ENCODE measurements at regions not wholly inside any gene's neighbourhood (a gene's known extent, or its start where the extent isn't known, plus 50 kb on each side); places are given as distances from the start of the nearest gene placed in this dataset.
A peak's percentile ranks its signal among the peaks of the same experiment; 100 is the strongest.

DNA sequence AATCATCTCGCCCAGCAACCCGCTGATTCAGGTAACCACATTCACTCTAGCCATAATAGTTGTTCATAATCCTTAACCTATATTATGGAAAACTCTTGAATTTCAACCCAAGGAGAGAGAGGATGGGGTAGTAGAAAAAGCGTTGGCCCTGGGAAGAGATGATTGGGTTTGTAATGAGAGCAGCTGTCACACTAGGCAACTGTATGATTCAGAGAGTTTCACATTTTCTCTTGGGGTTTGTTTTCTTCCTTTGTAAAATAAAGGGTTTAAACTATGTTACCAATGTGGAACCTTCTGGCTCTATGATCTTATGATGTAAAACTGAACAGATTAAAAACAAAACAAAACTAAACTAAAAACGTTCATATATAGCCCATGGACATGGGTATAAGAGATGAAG is 705.2 kb upstream of the IGFBP3 start:
- ATAC-seq (no peak), DNase-seq (no peak)
- no peaks in the 10 kb centered on the region for H3K9me3 ChIP-seq
- no peaks in the 10 kb centered on the region for H3K27me3 ChIP-seq
- no peak overlapping the region for H3K27ac ChIP-seq
- intact Hi-C loops (cut with DNase I), result no loop called here
- no peaks in the 10 kb centered on the region for H3K4me1 ChIP-seq
- no peak overlapping the region for H3K4me3 ChIP-seq
- WGBS, 2 donors, result 88 to 89% methylated on average over 4 of the region's 4 CpGs
- no peaks in the 10 kb centered on the region for H3K36me3 ChIP-seq
- TF ChIP-seq, protein P1, sequence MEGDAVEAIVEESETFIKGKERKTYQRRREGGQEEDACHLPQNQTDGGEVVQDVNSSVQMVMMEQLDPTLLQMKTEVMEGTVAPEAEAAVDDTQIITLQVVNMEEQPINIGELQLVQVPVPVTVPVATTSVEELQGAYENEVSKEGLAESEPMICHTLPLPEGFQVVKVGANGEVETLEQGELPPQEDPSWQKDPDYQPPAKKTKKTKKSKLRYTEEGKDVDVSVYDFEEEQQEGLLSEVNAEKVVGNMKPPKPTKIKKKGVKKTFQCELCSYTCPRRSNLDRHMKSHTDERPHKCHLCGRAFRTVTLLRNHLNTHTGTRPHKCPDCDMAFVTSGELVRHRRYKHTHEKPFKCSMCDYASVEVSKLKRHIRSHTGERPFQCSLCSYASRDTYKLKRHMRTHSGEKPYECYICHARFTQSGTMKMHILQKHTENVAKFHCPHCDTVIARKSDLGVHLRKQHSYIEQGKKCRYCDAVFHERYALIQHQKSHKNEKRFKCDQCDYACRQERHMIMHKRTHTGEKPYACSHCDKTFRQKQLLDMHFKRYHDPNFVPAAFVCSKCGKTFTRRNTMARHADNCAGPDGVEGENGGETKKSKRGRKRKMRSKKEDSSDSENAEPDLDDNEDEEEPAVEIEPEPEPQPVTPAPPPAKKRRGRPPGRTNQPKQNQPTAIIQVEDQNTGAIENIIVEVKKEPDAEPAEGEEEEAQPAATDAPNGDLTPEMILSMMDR (IDR thresholded peaks at IDR 0.05), result no peak

DNA sequence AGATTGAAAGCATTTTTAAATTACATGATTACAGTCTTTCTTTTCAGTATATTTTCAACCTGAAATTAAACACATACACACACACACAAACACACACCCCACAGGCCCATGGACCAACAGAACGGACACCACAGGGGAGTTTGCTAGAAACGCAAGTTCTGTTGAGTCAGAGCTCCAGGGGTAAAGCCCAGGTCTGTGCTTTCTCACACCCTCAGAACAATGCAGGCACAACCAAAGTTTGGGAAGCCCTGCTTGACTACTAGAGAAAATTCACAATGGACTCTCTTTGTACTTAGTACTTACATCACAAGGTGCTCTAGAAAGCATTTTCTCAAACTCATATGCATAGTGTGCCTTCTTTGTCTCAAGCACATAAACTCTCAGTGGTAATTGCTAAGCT is 704.0 kb upstream of the IGFBP3 start:
- H3K4me3 ChIP-seq, result no peak overlapping the region

DNA sequence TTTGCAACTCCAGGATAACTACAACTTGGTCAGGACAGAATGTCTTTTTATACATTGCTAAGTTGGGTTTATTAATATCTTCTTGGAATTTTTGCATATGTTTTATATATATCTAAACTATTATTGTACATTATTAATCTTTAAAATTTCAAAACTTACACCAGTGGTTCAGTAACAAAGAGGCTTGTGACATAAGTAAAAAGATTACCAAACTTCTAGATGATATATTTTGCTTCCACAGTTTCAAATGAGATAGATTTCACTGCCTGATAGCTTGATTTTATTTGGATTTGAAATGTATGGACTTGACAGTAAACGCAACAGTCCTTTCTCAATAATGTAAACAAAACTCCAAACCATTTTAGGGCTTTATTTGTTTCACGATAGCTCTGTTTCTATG is 701.2 kb upstream of the IGFBP3 start:
- intact Hi-C loops (cut with DNase I), result no loop called here
- DNase-seq (no peak), ATAC-seq (no peak)
- no peak overlapping the region for H3K27ac ChIP-seq
- no peak overlapping the region for H3K4me3 ChIP-seq
- 94 to 98% methylated on average over 2 of the region's 2 CpGs for WGBS, 2 donors
- H3K27me3 ChIP-seq, result no peaks in the 10 kb centered on the region
- TF ChIP-seq, protein P1 (IDR thresholded peaks at IDR 0.05), result no peak
- H3K9me3 ChIP-seq, result no peaks in the 10 kb centered on the region
- H3K36me3 ChIP-seq, result no peaks in the 10 kb centered on the region
- no peaks in the 10 kb centered on the region for H3K4me1 ChIP-seq

More for the DNA sequence above, 704.0 kb upstream of the IGFBP3 start:
- intact Hi-C loops (cut with DNase I), result no loop called here
- Histone ChIP-seq H3K27ac (no peak overlapping the region), H3K4me1 (no peaks in the 10 kb centered on the region), H3K27me3 (no peaks in the 10 kb centered on the region), H3K9me3 (no peaks in the 10 kb centered on the region), H3K36me3 (no peaks in the 10 kb centered on the region)
- ATAC-seq (no peak), DNase-seq (no peak)
- TF ChIP-seq, protein P1 (IDR thresholded peaks at IDR 0.05), result no peak
- WGBS, 2 donors, result 73 to 77% methylated on average over 2 of the region's 2 CpGs

DNA sequence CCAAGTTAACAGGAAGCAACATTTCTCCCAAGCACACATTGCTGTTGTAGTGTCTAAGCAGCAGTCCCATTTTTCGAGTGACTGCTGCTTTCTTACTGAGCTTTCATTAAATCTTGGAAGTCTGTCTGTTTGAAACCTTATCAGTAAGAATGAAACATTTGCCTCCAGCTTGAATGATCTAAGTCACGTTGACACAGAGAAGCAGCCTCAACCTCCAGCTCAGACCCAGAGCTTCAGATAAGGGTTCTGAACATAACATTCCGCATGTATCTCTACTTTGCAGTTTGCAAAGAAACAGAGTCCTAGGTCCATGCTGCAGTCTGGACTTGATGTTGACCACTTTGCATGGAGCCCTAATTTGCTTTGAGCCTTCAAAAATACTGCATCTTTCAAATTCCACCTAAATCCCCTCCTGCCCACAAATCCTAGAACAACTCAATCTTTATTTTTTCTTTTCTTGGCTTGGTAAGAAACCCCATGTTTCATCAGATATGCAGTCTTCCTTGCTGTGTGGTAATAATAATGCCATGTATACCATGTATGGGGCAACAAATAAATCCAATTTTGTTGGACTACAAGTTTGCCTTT is 698.7 kb upstream of the IGFBP3 start:
- intact Hi-C loops (cut with DNase I), result loop anchor here in 1 of 10 donors (10.0 kb wide), 1 partner anchor 465 kb away; no protein-coding TSS in a partner anchor
- H3K27ac ChIP-seq, result no peak overlapping the region
- peak in 1 of 8 donors; percentile 37 for ATAC-seq
- no peaks in the 10 kb centered on the region for H3K4me1 ChIP-seq
- no peak for DNase-seq
- no peaks in the 10 kb centered on the region for H3K36me3 ChIP-seq
- TF ChIP-seq, protein P1 (IDR thresholded peaks at IDR 0.05), result no peak
- whole genome bisulfite sequencing, 2 donors, result 56 to 62% methylated on average over 3 of the region's 3 CpGs
- no peaks in the 10 kb centered on the region for H3K27me3 ChIP-seq
- no peak overlapping the region for H3K4me3 ChIP-seq
- no peaks in the 10 kb centered on the region for H3K9me3 ChIP-seq
